Esophagus squamous epithelium (tissue), 5 donors: ENCODE measurements at regions not wholly inside any gene's neighbourhood (a gene's known extent, or its start where the extent isn't known, plus 50 kb on each side); places are given as distances from the start of the nearest gene placed in this dataset.

ENCODE experiments used
- DNase-seq: peaks from one replicate; lab custom pipeline; 2025; lab: John Stamatoyannopoulos, UW
- H3K27ac ChIP-seq, 4 donors: fragments of 200-600 bp; sonication (generic); one replicate each; pipeline ENCODE4 v1.5.1; 2016 to 2019; ENCODE audit warnings: mild to moderate bottlenecking in 1 of 4
- H3K27me3 ChIP-seq, 4 donors: fragments of 200-600 bp; sonication (generic); 1 replicate in 3 of 4; 2 replicates in 1 of 4; pipeline versions ENCODE4 v1.5.1 to v1.6.0; 2017 to 2021; ENCODE audit warnings: antibody characterized with exemption in 1 of 4
- H3K36me3 ChIP-seq, 3 donors: fragments of 200-600 bp; sonication (generic); one replicate each; pipeline ENCODE4 v1.5.1; 2016 to 2019
- H3K4me1 ChIP-seq, 3 donors: fragments of 200-600 bp; sonication (generic); one replicate each; pipeline ENCODE4 v1.5.1; 2017 to 2019
- H3K4me3 ChIP-seq, 4 donors: fragments of 200-600 bp; sonication (generic); 1 replicate in 3 of 4; 2 replicates in 1 of 4; pipeline ENCODE4 v1.5.1; 2016 to 2019; ENCODE audit warnings: mild to moderate bottlenecking in 2 of 4, moderate library complexity in 1 of 4
- H3K9me3 ChIP-seq, 3 donors: fragments of 200-600 bp; sonication (generic); one replicate each; pipeline ENCODE4 v1.5.1; 2016 to 2019
- CTCF ChIP-seq, 6 experiments: fragments of 450-650 bp in 4 of 6; fragments of 200-600 bp in 2 of 6; sonication (generic) in 2 of 6; IDR thresholded peaks; one replicate each; pipeline ENCODE4 v1.5.1; 2016 to 2019; ENCODE audit warnings: antibody characterized with exemption in 6 of 6, mild to moderate bottlenecking in 4 of 6, moderate library complexity in 4 of 6
- POLR2A ChIP-seq, 4 donors: fragments of 450-650 bp; IDR thresholded peaks; one replicate each; pipeline ENCODE4 v1.6.1; 2017; ENCODE audit warnings: antibody characterized with exemption in 4 of 4, mild to moderate bottlenecking in 4 of 4, moderate library complexity in 3 of 4
- WGBS, 2 donors: methylation state at CpG; one replicate each; pipeline ENCODE4 v1.1.5; 2018; 5-methylcytosine and 5-hydroxymethylcytosine counted together
- intact Hi-C: fragments of 100-400 bp; cut with DNase I; formaldehyde crosslinking; loops from one replicate; pipeline ENCODE4 v1.15.0; 2022
- donor health status: DM: yes; HTN: yes; CAD: no.

- Histone ChIP-seq H3K27ac (no peak overlapping the region), H3K27me3 (no peaks in the 10 kb centered on the region), H3K36me3 (no peaks in the 10 kb centered on the region), H3K4me3 (no peak overlapping the region), H3K4me1 (peaks cover 0 to 46% (median 3%) of the 10 kb centered on the region in 3 donors), H3K9me3 (no peaks in the 10 kb centered on the region)
- peak in 1 of 6 experiments; percentile 12 for TF ChIP-seq CTCF (IDR thresholded peaks at IDR 0.05)
- no peak for TF ChIP-seq POLR2A (IDR thresholded peaks at IDR 0.05)
- no CpG with 5 or more reads among the region's 1 CpG for WGBS, 2 donors
- DNase-seq: no peak
- intact Hi-C loops: no loop called here
Measured at GRCh38 chr13:36526897-36527296, 94.6 kb downstream of the CCNA1 start.

GRCh38 chr13:36528105-36528504 lies 95.8 kb downstream of the CCNA1 start:
- H3K9me3 ChIP-seq: no peaks in the 10 kb centered on the region
- DNase-seq: no peak
- TF ChIP-seq CTCF (IDR thresholded peaks at IDR 0.05): no peak
- no peak for TF ChIP-seq POLR2A (IDR thresholded peaks at IDR 0.05)
- intact Hi-C loops: no loop called here
- H3K4me1 ChIP-seq: peaks cover 0 to 58% (median 6%) of the 10 kb centered on the region in 3 donors
- no peak overlapping the region for H3K27ac ChIP-seq
- WGBS, 2 donors: 58 to 64% methylated on average over 8 of the region's 8 CpGs
- H3K27me3 ChIP-seq: no peaks in the 10 kb centered on the region
- no peaks in the 10 kb centered on the region for H3K36me3 ChIP-seq
- no peak overlapping the region for H3K4me3 ChIP-seq

GRCh38 chr13:36530050-36530789 lies 97.9 kb downstream of the CCNA1 start:
- TF ChIP-seq POLR2A (IDR thresholded peaks at IDR 0.05) (no peak), CTCF (IDR thresholded peaks at IDR 0.05) (no peak)
- H3K9me3 ChIP-seq: no peaks in the 10 kb centered on the region
- peaks cover 0 to 75% (median 13%) of the 10 kb centered on the region in 3 donors for H3K4me1 ChIP-seq
- intact Hi-C loops: no loop called here
- H3K4me3 ChIP-seq: no peak overlapping the region
- no peaks in the 10 kb centered on the region for H3K27me3 ChIP-seq
- no peak for DNase-seq
- 36 to 64% methylated on average over 4 of the region's 4 CpGs for WGBS, 2 donors
- no peak overlapping the region for H3K27ac ChIP-seq
- no peaks in the 10 kb centered on the region for H3K36me3 ChIP-seq

GRCh38 chr13:36530861-36531590 lies 98.7 kb downstream of the CCNA1 start:
- Histone ChIP-seq H3K27me3 (no peaks in the 10 kb centered on the region), H3K4me1 (peaks cover 0 to 75% (median 13%) of the 10 kb centered on the region in 3 donors), H3K27ac (no peak overlapping the region), H3K36me3 (no peaks in the 10 kb centered on the region), H3K4me3 (no peak overlapping the region), H3K9me3 (no peaks in the 10 kb centered on the region)
- WGBS, 2 donors: 80 to 82% methylated on average over 4 to 5 of the region's 5 CpGs
- no peak for DNase-seq
- intact Hi-C loops: no loop called here
- TF ChIP-seq POLR2A (IDR thresholded peaks at IDR 0.05): no peak
- TF ChIP-seq CTCF (IDR thresholded peaks at IDR 0.05): no peak
